ENCODE measurements at regions not wholly inside any gene's neighbourhood (a gene's known extent, or its start where the extent isn't known, plus 50 kb on each side); places are given as distances from the start of the nearest gene placed in this dataset.
"Not testable (repeated sequence)": the region's sequence is repeated elsewhere in the genome, so short reads cannot be mapped to it uniquely, and the experiment has no call there.

GRCh38 chr5:163293836-163294235 is 143.6 kb upstream of the CCNG1 start:
- DNase-seq (no peak), ATAC-seq (no peak)
- Mint-ChIP-seq H3K4me1 (ENCODE audit: low read depth) (no peaks in the 10 kb centered on the region), H3K27ac (no peak overlapping the region), H3K27me3 (ENCODE audit: low read depth) (peaks cover 2% of the 10 kb centered on the region), H3K36me3 (ENCODE audit: low read depth) (no peaks in the 10 kb centered on the region), H3K4me3 (no peak overlapping the region), H3K9me3 (ENCODE audit: insufficient read depth) (no peaks in the 10 kb centered on the region)
- CTCF ChIA-PET: no interaction called here
- POLR2A ChIA-PET: no interaction called here

- CTCF ChIA-PET: no interaction called here
- DNase-seq (no peak), ATAC-seq (no peak)
- Mint-ChIP-seq H3K4me1 (ENCODE audit: low read depth) (no peaks in the 10 kb centered on the region), H3K27ac (no peak overlapping the region), H3K4me3 (no peak overlapping the region), H3K36me3 (ENCODE audit: low read depth) (no peaks in the 10 kb centered on the region), H3K27me3 (ENCODE audit: low read depth) (no peaks in the 10 kb centered on the region), H3K9me3 (ENCODE audit: insufficient read depth) (no peaks in the 10 kb centered on the region)
- POLR2A ChIA-PET: no interaction called here
Observed at GRCh38 chr5:163303718-163304117, 133.7 kb upstream of the CCNG1 start.

- Mint-ChIP-seq H3K9me3 (ENCODE audit: insufficient read depth) (no peaks in the 10 kb centered on the region), H3K36me3 (ENCODE audit: low read depth) (no peaks in the 10 kb centered on the region), H3K4me1 (ENCODE audit: low read depth) (no peaks in the 10 kb centered on the region), H3K27ac (no peak overlapping the region), H3K27me3 (ENCODE audit: low read depth) (no peaks in the 10 kb centered on the region), H3K4me3 (no peak overlapping the region)
- CTCF ChIA-PET: interaction anchor here (0.8 to 2.7 kb wide), 5 partner anchors 10 to 104 kb away, joined by 3 to 18 read pairs (median 5); no protein-coding TSS in a partner anchor
- DNase-seq (no peak), ATAC-seq (no peak)
- POLR2A ChIA-PET: no interaction called here
Observed at GRCh38 chr5:163305655-163306054, 131.7 kb upstream of the CCNG1 start.

GRCh38 chr5:163306421-163306820 is 131.0 kb upstream of the CCNG1 start:
- Mint-ChIP-seq H3K27me3 (ENCODE audit: low read depth) (no peaks in the 10 kb centered on the region), H3K9me3 (ENCODE audit: insufficient read depth) (no peaks in the 10 kb centered on the region), H3K4me1 (ENCODE audit: low read depth) (no peaks in the 10 kb centered on the region), H3K27ac (no peak overlapping the region), H3K36me3 (ENCODE audit: low read depth) (no peaks in the 10 kb centered on the region), H3K4me3 (no peak overlapping the region)
- CTCF ChIA-PET: interaction anchor here (0.6 to 2.7 kb wide), 6 partner anchors 9 to 250 kb away, joined by 3 to 18 read pairs (median 4); no protein-coding TSS in a partner anchor
- POLR2A ChIA-PET: no interaction called here
- ATAC-seq (no peak), DNase-seq (no peak)

GRCh38 chr5:163309914-163310313 is 127.5 kb upstream of the CCNG1 start:
- no peaks in the 10 kb centered on the region for H3K27me3 Mint-ChIP-seq (ENCODE audit: low read depth)
- ATAC-seq: no peak
- ChIA-PET CTCF (no interaction called here), POLR2A (no interaction called here)
- H3K4me1 Mint-ChIP-seq (ENCODE audit: low read depth): no peaks in the 10 kb centered on the region
- DNase-seq: no peak
- H3K36me3 Mint-ChIP-seq (ENCODE audit: low read depth): no peaks in the 10 kb centered on the region
- no peak overlapping the region for H3K27ac Mint-ChIP-seq
- H3K4me3 Mint-ChIP-seq: no peak overlapping the region
- peaks cover 9% of the 10 kb centered on the region for H3K9me3 Mint-ChIP-seq (ENCODE audit: insufficient read depth)

- Mint-ChIP-seq H3K4me1 (ENCODE audit: low read depth) (no peaks in the 10 kb centered on the region), H3K9me3 (ENCODE audit: insufficient read depth) (peaks cover 9% of the 10 kb centered on the region), H3K4me3 (no peak overlapping the region), H3K27ac (no peak overlapping the region), H3K27me3 (ENCODE audit: low read depth) (no peaks in the 10 kb centered on the region), H3K36me3 (ENCODE audit: low read depth) (no peaks in the 10 kb centered on the region)
- ATAC-seq (no peak), DNase-seq (no peak)
- POLR2A ChIA-PET: no interaction called here
- CTCF ChIA-PET: no interaction called here
Observed at GRCh38 chr5:163310997-163311396, 126.4 kb upstream of the CCNG1 start.

GRCh38 chr5:163312598-163312997 is 124.8 kb upstream of the CCNG1 start:
- POLR2A ChIA-PET: no interaction called here
- DNase-seq (no peak), ATAC-seq (no peak)
- Mint-ChIP-seq H3K4me1 (ENCODE audit: low read depth) (no peaks in the 10 kb centered on the region), H3K9me3 (ENCODE audit: insufficient read depth) (peaks cover 9% of the 10 kb centered on the region), H3K4me3 (no peak overlapping the region), H3K27ac (no peak overlapping the region), H3K27me3 (ENCODE audit: low read depth) (no peaks in the 10 kb centered on the region), H3K36me3 (ENCODE audit: low read depth) (no peaks in the 10 kb centered on the region)
- CTCF ChIA-PET: no interaction called here

- CTCF ChIA-PET; H3K36me3 Mint-ChIP-seq (ENCODE audit: low read depth); H3K9me3 Mint-ChIP-seq (ENCODE audit: insufficient read depth); POLR2A ChIA-PET; H3K27me3 Mint-ChIP-seq (ENCODE audit: low read depth); ATAC-seq; H3K27ac Mint-ChIP-seq; H3K4me3 Mint-ChIP-seq; H3K4me1 Mint-ChIP-seq (ENCODE audit: low read depth); DNase-seq: not testable (repeated sequence)
Observed at GRCh38 chr5:163313049-163313448, 124.3 kb upstream of the CCNG1 start.

- POLR2A ChIA-PET; H3K27ac Mint-ChIP-seq; H3K36me3 Mint-ChIP-seq (ENCODE audit: low read depth); DNase-seq; H3K9me3 Mint-ChIP-seq (ENCODE audit: insufficient read depth); ATAC-seq; H3K4me3 Mint-ChIP-seq; H3K4me1 Mint-ChIP-seq (ENCODE audit: low read depth); H3K27me3 Mint-ChIP-seq (ENCODE audit: low read depth): not testable (repeated sequence)
- CTCF ChIA-PET: interaction anchor here (1.2 kb wide), 1 partner anchor 10 kb away, joined by 5 read pairs; no protein-coding TSS in a partner anchor
Observed at GRCh38 chr5:163316374-163316773, 121.0 kb upstream of the CCNG1 start.

- ATAC-seq: no peak
- Mint-ChIP-seq H3K27me3 (ENCODE audit: low read depth) (peaks cover 2% of the 10 kb centered on the region), H3K36me3 (ENCODE audit: low read depth) (no peaks in the 10 kb centered on the region), H3K27ac (no peak overlapping the region), H3K9me3 (ENCODE audit: insufficient read depth) (no peaks in the 10 kb centered on the region), H3K4me1 (ENCODE audit: low read depth) (no peaks in the 10 kb centered on the region), H3K4me3 (no peak overlapping the region)
- ChIA-PET POLR2A (no interaction called here), CTCF (no interaction called here)
- DNase-seq: no peak
Observed at GRCh38 chr5:163318707-163319106, 118.7 kb upstream of the CCNG1 start.

GRCh38 chr5:163321511-163321910 is 115.9 kb upstream of the CCNG1 start:
- ChIA-PET CTCF (no interaction called here), POLR2A (no interaction called here)
- no peak for DNase-seq
- no peak overlapping the region for H3K27ac Mint-ChIP-seq
- no peaks in the 10 kb centered on the region for H3K9me3 Mint-ChIP-seq (ENCODE audit: insufficient read depth)
- H3K4me3 Mint-ChIP-seq: no peak overlapping the region
- ATAC-seq: no peak
- H3K36me3 Mint-ChIP-seq (ENCODE audit: low read depth): no peaks in the 10 kb centered on the region
- no peaks in the 10 kb centered on the region for H3K4me1 Mint-ChIP-seq (ENCODE audit: low read depth)
- peaks cover 3% of the 10 kb centered on the region for H3K27me3 Mint-ChIP-seq (ENCODE audit: low read depth)

GRCh38 chr5:163330723-163331668 is 106.4 kb upstream of the CCNG1 start:
- H3K4me1 Mint-ChIP-seq (ENCODE audit: low read depth): no peaks in the 10 kb centered on the region
- H3K36me3 Mint-ChIP-seq (ENCODE audit: low read depth): no peaks in the 10 kb centered on the region
- H3K27me3 Mint-ChIP-seq (ENCODE audit: low read depth): no peaks in the 10 kb centered on the region
- no peaks in the 10 kb centered on the region for H3K9me3 Mint-ChIP-seq (ENCODE audit: insufficient read depth)
- ChIA-PET POLR2A (no interaction called here), CTCF (no interaction called here)
- DNase-seq (no peak), ATAC-seq (no peak)
- H3K27ac Mint-ChIP-seq: no peak overlapping the region
- H3K4me3 Mint-ChIP-seq: no peak overlapping the region

- H3K27me3 Mint-ChIP-seq (ENCODE audit: low read depth); H3K4me1 Mint-ChIP-seq (ENCODE audit: low read depth); CTCF ChIA-PET: not testable (repeated sequence)
Observed at GRCh38 chr5:163336074-163336473, 101.3 kb upstream of the CCNG1 start.

More at GRCh38 chr5:163336074-163336473, 101.3 kb upstream of the CCNG1 start:
- H3K36me3 Mint-ChIP-seq (ENCODE audit: low read depth); H3K27ac Mint-ChIP-seq; H3K9me3 Mint-ChIP-seq (ENCODE audit: insufficient read depth); POLR2A ChIA-PET; DNase-seq; H3K4me3 Mint-ChIP-seq; ATAC-seq: not testable (repeated sequence)

Data from activated CD8-positive, alpha-beta T cell treated with anti-CD3 and anti-CD28 coated beads, Interleukin-2, amount 10 ng/mL, durations not matched to agents 7 days and 5 days (primary cell).